Chondrocyte (in vitro differentiated cells): ENCODE measurements at regions not wholly inside any gene's neighbourhood (a gene's known extent, or its start where the extent isn't known, plus 50 kb on each side); places are given as distances from the start of the nearest gene placed in this dataset.

Experiments used
- DNase-seq: peaks from one replicate; pipeline ENCODE4 v3.0.0; 2021; ENCODE audit warnings: mixed read lengths, low spot score
- H3K27ac Mint-ChIP-seq: one replicate; pipeline ENCODE4 v1.8.0; 2021; ENCODE audit warnings: mild to moderate bottlenecking, moderate library complexity, mixed read lengths; ENCODE audit not compliant: unreplicated experiment
- H3K27me3 Mint-ChIP-seq: 2 replicates; pipeline ENCODE4 v1.8.0; 2021; ENCODE audit warnings: low read depth, mixed read lengths
- H3K36me3 Mint-ChIP-seq: 2 replicates; pipeline ENCODE4 v1.8.0; 2021; ENCODE audit warnings: low read depth, mixed read lengths
- H3K4me1 Mint-ChIP-seq: 2 replicates; pipeline ENCODE4 v1.8.0; 2021; ENCODE audit warnings: low read depth, mild to moderate bottlenecking, mixed read lengths
- H3K4me3 Mint-ChIP-seq: one replicate; pipeline ENCODE4 v1.8.0; 2021; ENCODE audit warnings: mild to moderate bottlenecking, moderate library complexity, mixed read lengths; ENCODE audit not compliant: unreplicated experiment
- H3K9me3 Mint-ChIP-seq: 2 replicates; pipeline ENCODE4 v1.8.0; 2021; ENCODE audit warnings: low read depth, mixed read lengths
- TF ChIP-seq, protein P1 (sequence below): fragments of 200-600 bp; sonication (generic); IDR thresholded peaks from 2 replicates; pipeline ENCODE4 v1.5.0; 2021; ENCODE audit warnings: antibody characterized with exemption, mild to moderate bottlenecking, moderate library complexity

DNA sequence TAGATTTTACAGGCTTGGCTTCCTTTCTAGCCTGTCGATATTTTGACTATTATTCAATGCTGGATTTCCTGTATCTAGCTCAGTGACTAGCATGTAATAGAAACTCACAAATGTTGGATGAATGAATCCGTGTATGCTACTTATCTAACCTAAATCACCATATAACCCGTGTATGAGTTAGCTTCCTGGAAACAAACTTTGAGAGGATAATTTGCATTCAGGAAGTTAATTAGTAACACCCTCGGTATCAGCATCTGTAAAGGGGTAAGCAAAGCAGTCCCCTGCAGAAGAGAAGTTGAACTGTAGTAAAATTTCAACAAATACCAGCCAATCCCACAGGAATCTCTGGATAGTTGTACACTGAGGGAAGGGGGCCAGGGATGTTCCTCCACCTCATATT lies 269.4 kb upstream of the LRATD1 start:
- no peaks in the 10 kb centered on the region for H3K27me3 Mint-ChIP-seq
- no peaks in the 10 kb centered on the region for H3K4me1 Mint-ChIP-seq
- no peak overlapping the region for H3K4me3 Mint-ChIP-seq
- H3K27ac Mint-ChIP-seq = no peak overlapping the region
- TF ChIP-seq, protein P1, sequence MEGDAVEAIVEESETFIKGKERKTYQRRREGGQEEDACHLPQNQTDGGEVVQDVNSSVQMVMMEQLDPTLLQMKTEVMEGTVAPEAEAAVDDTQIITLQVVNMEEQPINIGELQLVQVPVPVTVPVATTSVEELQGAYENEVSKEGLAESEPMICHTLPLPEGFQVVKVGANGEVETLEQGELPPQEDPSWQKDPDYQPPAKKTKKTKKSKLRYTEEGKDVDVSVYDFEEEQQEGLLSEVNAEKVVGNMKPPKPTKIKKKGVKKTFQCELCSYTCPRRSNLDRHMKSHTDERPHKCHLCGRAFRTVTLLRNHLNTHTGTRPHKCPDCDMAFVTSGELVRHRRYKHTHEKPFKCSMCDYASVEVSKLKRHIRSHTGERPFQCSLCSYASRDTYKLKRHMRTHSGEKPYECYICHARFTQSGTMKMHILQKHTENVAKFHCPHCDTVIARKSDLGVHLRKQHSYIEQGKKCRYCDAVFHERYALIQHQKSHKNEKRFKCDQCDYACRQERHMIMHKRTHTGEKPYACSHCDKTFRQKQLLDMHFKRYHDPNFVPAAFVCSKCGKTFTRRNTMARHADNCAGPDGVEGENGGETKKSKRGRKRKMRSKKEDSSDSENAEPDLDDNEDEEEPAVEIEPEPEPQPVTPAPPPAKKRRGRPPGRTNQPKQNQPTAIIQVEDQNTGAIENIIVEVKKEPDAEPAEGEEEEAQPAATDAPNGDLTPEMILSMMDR = no peak
- H3K36me3 Mint-ChIP-seq = no peaks in the 10 kb centered on the region
- H3K9me3 Mint-ChIP-seq = no peaks in the 10 kb centered on the region
- DNase-seq = no peak

DNA sequence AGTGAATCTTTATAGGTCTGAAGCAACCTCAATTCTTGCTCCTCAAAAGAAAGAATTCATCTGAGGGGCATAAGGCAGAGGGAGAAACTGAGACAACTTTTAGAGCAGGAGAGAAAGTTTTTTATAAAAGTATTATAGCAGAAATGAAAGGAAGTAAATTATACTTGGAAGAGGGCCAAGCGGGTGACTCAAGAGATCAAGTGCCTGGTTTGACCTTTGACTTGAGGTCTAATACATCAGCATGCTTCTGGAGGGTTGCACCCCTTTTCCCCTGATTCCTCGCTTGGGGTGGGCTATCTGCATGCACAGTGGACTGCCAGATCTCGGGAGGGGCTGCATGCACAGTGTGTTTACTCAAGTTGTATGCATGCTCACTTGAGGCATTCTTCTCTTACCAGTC lies 268.5 kb upstream of the LRATD1 start:
- Mint-ChIP-seq H3K4me3 (no peak overlapping the region), H3K4me1 (no peaks in the 10 kb centered on the region), H3K36me3 (no peaks in the 10 kb centered on the region), H3K9me3 (no peaks in the 10 kb centered on the region), H3K27ac (no peak overlapping the region), H3K27me3 (no peaks in the 10 kb centered on the region)
- DNase-seq = no peak
- TF ChIP-seq, protein P1 = no peak

GRCh38 chr2:14364471-14364870 lies 268.0 kb upstream of the LRATD1 start:
- Mint-ChIP-seq H3K27me3 (peaks cover 1% of the 10 kb centered on the region), H3K4me1 (no peaks in the 10 kb centered on the region), H3K27ac (no peak overlapping the region), H3K36me3 (no peaks in the 10 kb centered on the region), H3K9me3 (no peaks in the 10 kb centered on the region), H3K4me3 (no peak overlapping the region)
- DNase-seq = no peak
- TF ChIP-seq, protein P1 = no peak

DNA sequence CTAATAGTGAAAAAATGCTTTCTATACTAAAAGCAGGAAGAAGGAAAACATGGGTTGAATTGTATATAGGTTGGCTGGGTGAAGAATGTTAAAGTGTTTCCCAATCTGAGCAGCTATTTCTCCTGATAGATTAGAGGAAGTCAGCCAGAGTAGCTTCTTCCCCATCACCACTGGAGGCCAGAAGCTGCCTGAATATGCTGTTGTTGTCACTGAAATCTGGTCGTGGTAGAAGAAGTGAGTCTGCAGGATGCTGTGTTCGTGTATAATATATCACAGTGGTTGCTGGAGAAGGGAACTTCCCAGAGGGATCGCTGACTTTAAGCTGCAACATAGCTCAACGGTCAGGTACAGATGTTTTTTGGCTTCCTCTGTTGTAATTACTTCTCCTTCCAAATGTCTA lies 247.5 kb upstream of the LRATD1 start:
- no peaks in the 10 kb centered on the region for H3K4me1 Mint-ChIP-seq
- H3K36me3 Mint-ChIP-seq = no peaks in the 10 kb centered on the region
- H3K27me3 Mint-ChIP-seq = peaks cover 7% of the 10 kb centered on the region
- peaks cover under 1% of the 10 kb centered on the region for H3K9me3 Mint-ChIP-seq
- no peak overlapping the region for H3K4me3 Mint-ChIP-seq
- TF ChIP-seq, protein P1 = no peak
- no peak for DNase-seq
- H3K27ac Mint-ChIP-seq = no peak overlapping the region

DNA sequence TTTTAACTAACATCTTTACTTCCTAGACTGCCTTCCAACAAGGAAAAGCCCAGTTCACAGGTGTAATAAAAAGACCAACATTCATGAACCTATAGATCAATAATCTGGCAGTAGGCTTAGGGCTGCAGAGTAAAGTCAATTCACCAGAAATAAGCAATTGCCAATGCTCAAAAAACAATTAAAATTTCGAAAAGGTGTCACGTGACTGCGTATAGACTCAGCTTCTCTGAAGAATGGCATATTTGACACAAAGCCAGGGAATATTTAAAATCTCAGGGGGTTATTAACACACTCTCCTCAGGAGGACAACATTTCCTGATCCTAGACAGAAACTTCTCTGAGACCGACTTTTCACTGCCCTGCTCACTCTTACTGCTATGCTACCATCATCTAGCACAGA lies 245.2 kb upstream of the LRATD1 start:
- Mint-ChIP-seq H3K4me3 (no peak overlapping the region), H3K27ac (no peak overlapping the region), H3K27me3 (peaks cover 9% of the 10 kb centered on the region), H3K4me1 (no peaks in the 10 kb centered on the region), H3K9me3 (no peaks in the 10 kb centered on the region), H3K36me3 (no peaks in the 10 kb centered on the region)
- DNase-seq = no peak
- TF ChIP-seq, protein P1 = no peak
